ENCODE measurements at regions not wholly inside any gene's neighbourhood (a gene's known extent, or its start where the extent isn't known, plus 50 kb on each side); places are given as distances from the start of the nearest gene placed in this dataset.

DNA sequence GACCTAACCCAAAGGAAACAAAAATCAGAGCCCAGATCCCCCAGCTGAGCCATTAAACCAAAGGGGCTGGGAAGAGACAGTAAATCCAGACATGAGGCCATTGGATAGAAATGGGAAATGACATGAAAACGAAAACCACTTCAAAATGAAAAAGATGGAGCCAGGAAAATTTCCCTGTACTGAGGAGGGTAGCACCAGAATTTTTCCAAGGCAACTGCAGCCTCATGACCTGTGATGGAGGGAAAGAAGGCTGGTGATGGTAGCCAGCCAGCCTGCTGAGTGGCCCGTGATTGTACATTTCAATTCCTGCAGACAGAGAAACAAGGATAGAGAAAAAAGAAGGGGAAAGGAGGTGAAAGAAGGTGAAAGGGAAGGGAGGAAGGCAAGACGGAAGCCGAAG, 268.4 kb upstream of the PLET1 start:
- TF ChIP-seq, protein P1, sequence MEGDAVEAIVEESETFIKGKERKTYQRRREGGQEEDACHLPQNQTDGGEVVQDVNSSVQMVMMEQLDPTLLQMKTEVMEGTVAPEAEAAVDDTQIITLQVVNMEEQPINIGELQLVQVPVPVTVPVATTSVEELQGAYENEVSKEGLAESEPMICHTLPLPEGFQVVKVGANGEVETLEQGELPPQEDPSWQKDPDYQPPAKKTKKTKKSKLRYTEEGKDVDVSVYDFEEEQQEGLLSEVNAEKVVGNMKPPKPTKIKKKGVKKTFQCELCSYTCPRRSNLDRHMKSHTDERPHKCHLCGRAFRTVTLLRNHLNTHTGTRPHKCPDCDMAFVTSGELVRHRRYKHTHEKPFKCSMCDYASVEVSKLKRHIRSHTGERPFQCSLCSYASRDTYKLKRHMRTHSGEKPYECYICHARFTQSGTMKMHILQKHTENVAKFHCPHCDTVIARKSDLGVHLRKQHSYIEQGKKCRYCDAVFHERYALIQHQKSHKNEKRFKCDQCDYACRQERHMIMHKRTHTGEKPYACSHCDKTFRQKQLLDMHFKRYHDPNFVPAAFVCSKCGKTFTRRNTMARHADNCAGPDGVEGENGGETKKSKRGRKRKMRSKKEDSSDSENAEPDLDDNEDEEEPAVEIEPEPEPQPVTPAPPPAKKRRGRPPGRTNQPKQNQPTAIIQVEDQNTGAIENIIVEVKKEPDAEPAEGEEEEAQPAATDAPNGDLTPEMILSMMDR (IDR thresholded peaks at IDR 0.05): no peak
- no peak for TF ChIP-seq POLR2A (IDR thresholded peaks at IDR 0.05)
